Right atrium auricular region (tissue), 2 donors: ENCODE measurements at regions not wholly inside any gene's neighbourhood (a gene's known extent, or its start where the extent isn't known, plus 50 kb on each side); places are given as distances from the start of the nearest gene placed in this dataset.

Source experiments
- DNase-seq: peaks from one replicate; pipeline ENCODE4 v3.0.0-alpha.2; 2019; ENCODE audit warnings: low spot score
- H3K27ac ChIP-seq, 2 donors: fragments of 200-600 bp; sonication (generic); 1 replicate in 1 of 2; 2 replicates in 1 of 2; pipeline ENCODE4 v1.5.1; 2016 to 2019
- H3K27me3 ChIP-seq, 2 donors: fragments of 200-600 bp; sonication (generic); one replicate each; pipeline versions ENCODE4 v1.5.1 to v1.6.0; 2017 to 2019
- H3K36me3 ChIP-seq: fragments of 200-600 bp; sonication (generic); one replicate; pipeline ENCODE4 v1.5.1; 2016
- H3K4me1 ChIP-seq, 2 donors: fragments of 200-600 bp; sonication (generic); one replicate each; pipeline versions ENCODE4 v1.5.1 to v1.6.0; 2017 to 2019
- H3K4me3 ChIP-seq, 2 donors: fragments of 200-600 bp; sonication (generic); 1 replicate in 1 of 2; 2 replicates in 1 of 2; pipeline ENCODE4 v1.5.1; 2017 to 2019; ENCODE audit warnings: mild to moderate bottlenecking in 1 of 2, moderate library complexity in 1 of 2
- H3K9me3 ChIP-seq, 2 donors: fragments of 200-600 bp; sonication (generic); one replicate each; pipeline ENCODE4 v1.5.1; 2019
- TF ChIP-seq, protein P1 (sequence below), 2 donors: fragments of 200-600 bp; sonication (generic); IDR thresholded peaks; one replicate each; pipeline ENCODE4 v1.5.1; 2019; ENCODE audit warnings: antibody characterized with exemption in 2 of 2

DNA sequence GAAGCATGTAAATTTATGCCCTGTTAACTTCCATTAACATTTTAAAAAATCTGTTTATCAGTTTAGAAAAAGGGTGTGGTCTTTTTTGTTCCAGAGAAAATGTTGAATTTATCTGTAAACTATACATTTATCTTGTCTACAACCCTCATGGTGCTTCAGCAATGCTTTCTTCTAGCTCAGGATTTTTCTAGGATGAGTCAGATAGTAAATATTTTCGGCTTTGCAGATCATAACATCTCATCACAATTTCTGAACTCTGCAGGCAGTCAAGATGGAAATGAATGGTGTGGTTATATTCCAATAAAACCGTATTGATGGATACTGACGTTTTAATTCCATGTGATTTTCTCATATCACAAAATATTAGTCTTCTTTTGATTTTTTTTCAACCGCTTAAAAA lies 70.5 kb upstream of the FOXB1 start:
- no peak overlapping the region for H3K27ac ChIP-seq
- DNase-seq, result no peak
- no peaks in the 10 kb centered on the region for H3K36me3 ChIP-seq
- no peaks in the 10 kb centered on the region for H3K9me3 ChIP-seq
- no peak overlapping the region for H3K4me3 ChIP-seq
- no peaks in the 10 kb centered on the region for H3K4me1 ChIP-seq
- TF ChIP-seq, protein P1, sequence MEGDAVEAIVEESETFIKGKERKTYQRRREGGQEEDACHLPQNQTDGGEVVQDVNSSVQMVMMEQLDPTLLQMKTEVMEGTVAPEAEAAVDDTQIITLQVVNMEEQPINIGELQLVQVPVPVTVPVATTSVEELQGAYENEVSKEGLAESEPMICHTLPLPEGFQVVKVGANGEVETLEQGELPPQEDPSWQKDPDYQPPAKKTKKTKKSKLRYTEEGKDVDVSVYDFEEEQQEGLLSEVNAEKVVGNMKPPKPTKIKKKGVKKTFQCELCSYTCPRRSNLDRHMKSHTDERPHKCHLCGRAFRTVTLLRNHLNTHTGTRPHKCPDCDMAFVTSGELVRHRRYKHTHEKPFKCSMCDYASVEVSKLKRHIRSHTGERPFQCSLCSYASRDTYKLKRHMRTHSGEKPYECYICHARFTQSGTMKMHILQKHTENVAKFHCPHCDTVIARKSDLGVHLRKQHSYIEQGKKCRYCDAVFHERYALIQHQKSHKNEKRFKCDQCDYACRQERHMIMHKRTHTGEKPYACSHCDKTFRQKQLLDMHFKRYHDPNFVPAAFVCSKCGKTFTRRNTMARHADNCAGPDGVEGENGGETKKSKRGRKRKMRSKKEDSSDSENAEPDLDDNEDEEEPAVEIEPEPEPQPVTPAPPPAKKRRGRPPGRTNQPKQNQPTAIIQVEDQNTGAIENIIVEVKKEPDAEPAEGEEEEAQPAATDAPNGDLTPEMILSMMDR (IDR thresholded peaks at IDR 0.05), result no peak
- H3K27me3 ChIP-seq, result no peaks in the 10 kb centered on the region

DNA sequence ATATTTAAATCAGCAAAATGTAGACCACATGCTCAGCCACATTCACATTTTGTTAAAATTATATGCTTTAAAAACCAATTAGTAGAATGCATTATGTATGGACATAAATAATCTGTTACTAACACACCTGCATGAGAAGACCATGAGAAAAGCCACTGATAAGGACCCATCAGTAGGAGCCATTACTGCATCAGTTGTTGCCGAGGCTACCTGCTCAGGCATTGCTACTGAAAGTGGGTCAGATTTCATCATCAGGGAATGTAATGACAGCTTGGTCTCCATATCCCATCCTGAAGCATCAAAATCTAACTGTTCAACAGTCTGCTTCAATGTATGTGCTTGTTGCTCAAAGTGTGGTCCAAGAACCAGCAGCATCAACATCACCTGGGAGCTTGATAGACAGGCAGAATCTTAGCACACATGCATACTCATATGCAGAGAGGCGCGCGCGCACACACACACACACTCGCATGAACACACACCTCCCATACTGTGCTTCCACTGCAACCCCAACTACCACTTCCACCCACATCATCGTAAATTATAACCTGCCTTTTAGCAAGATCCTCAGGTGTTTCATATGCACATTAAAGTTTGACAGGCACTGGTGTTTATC lies 72.4 kb upstream of the FOXB1 start:
- Histone ChIP-seq H3K4me1 (no peaks in the 10 kb centered on the region), H3K9me3 (no peaks in the 10 kb centered on the region), H3K27me3 (no peaks in the 10 kb centered on the region), H3K27ac (no peak overlapping the region), H3K36me3 (no peaks in the 10 kb centered on the region), H3K4me3 (no peak overlapping the region)
- no peak for DNase-seq
- TF ChIP-seq, protein P1 (IDR thresholded peaks at IDR 0.05), result no peak

DNA sequence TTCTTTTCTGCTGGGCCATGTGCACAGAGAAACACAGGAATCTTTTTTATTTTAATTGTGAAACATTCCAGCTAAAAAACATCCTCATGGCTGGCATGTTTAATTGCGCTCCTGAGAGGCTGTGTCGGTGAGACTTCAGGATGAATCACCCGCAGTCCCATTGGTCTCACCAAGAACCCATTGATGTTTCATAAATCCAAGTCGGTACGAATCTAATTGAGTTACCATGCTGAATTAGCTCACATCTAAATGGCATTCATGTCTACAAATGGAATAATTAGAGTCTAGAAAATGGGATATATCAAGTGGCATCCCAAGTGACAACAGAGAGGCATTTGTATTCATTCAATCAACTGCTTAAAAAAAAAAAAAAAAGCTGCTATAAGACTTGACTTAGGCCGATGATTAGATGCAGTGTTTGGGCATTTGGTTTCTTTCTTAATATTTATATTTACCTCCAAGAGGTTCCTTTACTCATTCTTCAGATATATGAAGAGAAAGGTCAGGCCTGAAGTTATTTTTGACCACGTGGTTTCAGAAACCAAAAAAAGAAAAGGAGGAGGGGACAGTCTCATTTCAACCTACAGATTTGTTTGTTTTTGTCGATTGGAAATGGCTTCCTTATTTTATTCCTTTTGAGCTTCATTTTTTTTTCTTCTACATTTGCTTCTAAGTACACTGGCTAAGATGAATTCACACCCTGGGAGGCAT lies 79.1 kb upstream of the FOXB1 start:
- TF ChIP-seq, protein P1 (IDR thresholded peaks at IDR 0.05), result no peak
- Histone ChIP-seq H3K36me3 (no peaks in the 10 kb centered on the region), H3K9me3 (peaks cover 0 to 5% of the 10 kb centered on the region in 2 donors), H3K4me3 (no peak overlapping the region), H3K27ac (no peak overlapping the region), H3K4me1 (no peaks in the 10 kb centered on the region), H3K27me3 (no peaks in the 10 kb centered on the region)
- DNase-seq, result no peak

DNA sequence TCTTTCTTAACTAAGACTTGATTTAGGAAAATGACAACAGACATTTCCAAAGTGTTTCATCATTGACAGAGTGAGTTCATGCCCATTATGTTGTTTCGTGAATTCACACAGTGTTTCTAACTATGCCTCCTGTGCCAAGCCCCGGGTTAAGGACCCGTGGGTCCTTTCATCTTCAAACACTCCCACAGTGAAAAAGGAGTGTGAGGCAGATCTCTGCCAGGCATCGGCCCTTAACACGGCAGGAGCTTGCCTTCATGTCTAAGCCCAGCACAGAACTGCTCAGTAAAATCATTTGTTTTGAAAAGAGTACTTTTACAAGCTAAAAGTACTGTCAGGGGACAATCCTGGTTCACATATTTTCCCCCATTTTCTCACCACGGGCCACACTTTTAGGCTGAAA lies 80.0 kb upstream of the FOXB1 start:
- no peaks in the 10 kb centered on the region for H3K27me3 ChIP-seq
- TF ChIP-seq, protein P1 (IDR thresholded peaks at IDR 0.05), result no peak
- H3K4me1 ChIP-seq, result no peaks in the 10 kb centered on the region
- H3K27ac ChIP-seq, result no peak overlapping the region
- H3K4me3 ChIP-seq, result no peak overlapping the region
- no peak for DNase-seq
- H3K36me3 ChIP-seq, result no peaks in the 10 kb centered on the region
- H3K9me3 ChIP-seq, result peaks cover 0 to 5% of the 10 kb centered on the region in 2 donors

DNA sequence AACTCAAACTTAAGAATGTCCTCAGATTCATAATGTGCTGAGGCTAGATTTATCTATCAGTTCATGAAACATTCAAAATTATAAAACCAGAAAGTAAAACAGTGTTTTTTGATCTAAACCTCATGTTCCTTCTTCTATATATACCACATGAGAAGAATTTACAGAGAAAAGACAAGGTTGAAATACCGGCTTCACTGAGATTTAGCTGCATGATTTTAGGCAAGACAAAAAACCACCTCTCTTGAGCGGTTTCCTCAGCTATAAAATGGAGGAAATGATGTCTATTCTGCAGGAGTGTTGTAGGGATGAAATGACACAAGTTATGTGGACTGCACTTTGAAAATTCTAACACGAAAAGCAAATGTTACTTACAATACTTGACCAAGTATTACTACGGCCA lies 80.6 kb upstream of the FOXB1 start:
- H3K36me3 ChIP-seq, result no peaks in the 10 kb centered on the region
- H3K27ac ChIP-seq, result no peak overlapping the region
- H3K4me1 ChIP-seq, result no peaks in the 10 kb centered on the region
- no peak overlapping the region for H3K4me3 ChIP-seq
- TF ChIP-seq, protein P1 (IDR thresholded peaks at IDR 0.05), result no peak
- DNase-seq, result no peak
- peaks cover 0 to 5% of the 10 kb centered on the region in 2 donors for H3K9me3 ChIP-seq
- H3K27me3 ChIP-seq, result no peaks in the 10 kb centered on the region
